HG03060 (cell line): ENCODE measurements at regions not wholly inside any gene's neighbourhood (a gene's known extent, or its start where the extent isn't known, plus 50 kb on each side); places are given as distances from the start of the nearest gene placed in this dataset.

Source experiments
- ATAC-seq: cut with Tn5 transposase; IDR thresholded peaks from one replicate; pipeline ENCODE4 v1.9.1; 2021; ENCODE audit warnings: low read depth, moderate number of reproducible peaks; ENCODE audit not compliant: unreplicated experiment

DNA sequence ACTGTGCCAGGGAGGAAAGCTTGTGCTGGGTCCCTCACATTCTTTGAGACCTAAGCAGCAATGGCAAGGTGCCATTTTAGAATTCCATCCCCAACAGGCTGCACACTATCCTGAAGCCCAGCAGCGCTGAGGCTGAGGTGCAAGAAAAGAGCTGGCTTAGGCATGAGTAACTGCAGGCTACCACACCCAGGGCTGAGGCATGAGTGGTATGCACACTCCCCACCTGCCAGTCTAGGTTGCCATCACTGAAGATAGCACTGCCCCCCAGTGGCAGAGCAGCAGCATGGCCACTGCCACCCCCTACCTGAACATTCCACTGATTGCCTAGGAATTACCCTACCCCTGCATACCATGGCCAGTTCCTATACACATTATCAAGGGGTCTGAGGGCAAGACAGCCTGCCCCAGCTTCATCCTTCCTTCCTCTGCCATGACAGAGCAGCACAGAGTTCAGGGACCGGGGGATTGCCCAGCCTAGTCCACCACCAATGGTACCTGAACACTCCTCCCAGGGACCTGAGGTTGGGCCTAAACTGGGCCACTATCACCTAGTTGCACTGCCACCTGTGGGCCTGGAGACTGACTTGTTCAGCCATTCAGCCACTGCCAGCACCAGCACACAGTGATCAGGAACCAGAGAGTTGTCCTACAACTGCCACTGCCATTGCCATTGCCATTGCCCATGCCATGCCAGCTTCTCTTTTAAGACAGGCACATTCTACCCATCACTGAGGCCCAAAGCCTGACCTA, 129.8 kb downstream of the SATB1 start:
- ATAC-seq = peak; percentile 82

DNA sequence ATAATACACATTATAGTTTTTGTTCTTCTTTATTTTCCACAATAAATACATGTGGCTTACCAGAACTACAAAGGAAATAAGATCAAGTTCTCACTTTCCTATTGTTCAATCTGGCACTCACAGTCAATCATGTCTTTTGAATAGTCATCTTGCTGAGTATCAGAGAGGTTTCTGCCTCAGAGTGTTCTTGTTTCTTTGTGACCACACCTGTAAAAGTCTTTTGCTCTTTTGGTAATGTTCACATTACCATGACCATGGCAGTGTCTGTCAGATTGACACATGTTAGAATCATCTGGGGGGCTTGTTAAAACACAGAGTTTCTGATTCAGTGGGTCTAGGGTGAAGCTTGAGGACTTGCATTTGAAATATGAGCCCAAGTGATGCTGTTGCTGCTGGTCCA, 135.0 kb downstream of the SATB1 start:
- ATAC-seq = no peak

DNA sequence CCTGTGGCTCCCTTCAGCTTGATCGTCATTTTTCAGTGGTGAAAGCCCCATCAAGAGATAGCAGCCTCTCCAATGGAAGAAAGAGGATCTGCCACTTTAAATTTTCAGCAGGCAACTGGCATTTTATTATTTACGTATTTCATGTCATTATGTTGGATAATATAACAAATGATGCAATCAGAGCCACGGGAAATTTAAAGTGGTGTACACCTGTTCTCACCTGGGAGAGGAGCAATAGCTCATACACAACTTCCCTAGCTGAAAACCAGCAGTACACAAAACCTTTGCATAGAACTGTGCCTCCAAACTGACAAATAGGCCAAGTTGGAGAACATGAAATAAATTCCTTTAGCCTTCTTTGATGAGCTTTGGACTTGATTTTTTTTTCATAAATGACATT, 136.9 kb downstream of the SATB1 start:
- no peak for ATAC-seq

DNA sequence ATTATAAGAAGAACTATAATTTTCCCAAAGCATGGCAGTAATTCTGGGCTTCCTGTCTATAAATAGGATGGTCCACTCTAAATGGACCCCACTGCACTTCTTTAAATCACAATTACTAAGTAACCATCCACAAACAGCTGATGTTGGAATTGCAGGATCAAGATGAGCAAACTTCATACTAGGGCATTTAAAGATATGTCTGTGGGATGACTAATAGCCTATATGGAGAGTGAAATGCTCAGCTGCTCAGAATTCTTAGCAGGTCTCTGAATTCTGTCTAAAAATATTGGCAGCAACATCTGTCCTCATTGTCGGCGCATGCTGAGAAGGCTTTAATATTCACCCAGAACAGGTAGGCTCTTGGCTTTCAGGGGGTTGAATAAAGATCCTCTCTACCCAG, 140.4 kb downstream of the SATB1 start:
- ATAC-seq = no peak

DNA sequence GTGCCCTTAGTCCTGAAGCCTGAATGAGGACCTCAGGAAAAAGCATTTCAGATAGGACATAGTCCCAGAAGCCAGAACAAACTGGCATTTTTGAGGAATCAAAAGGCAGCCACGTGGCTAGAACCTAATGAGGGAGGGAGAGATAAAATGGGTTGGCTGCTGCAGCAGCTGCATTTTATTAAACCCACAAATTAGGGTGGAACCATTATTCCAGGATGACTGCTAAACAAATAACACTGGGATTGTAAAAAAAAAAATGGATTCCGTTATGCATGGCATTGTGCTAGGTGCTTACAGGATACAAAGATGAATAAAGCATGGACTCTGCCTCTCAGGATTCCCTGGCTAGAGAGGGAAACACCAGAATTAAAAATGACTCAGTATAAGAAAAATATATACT, 141.5 kb downstream of the SATB1 start:
- ATAC-seq = no peak

DNA sequence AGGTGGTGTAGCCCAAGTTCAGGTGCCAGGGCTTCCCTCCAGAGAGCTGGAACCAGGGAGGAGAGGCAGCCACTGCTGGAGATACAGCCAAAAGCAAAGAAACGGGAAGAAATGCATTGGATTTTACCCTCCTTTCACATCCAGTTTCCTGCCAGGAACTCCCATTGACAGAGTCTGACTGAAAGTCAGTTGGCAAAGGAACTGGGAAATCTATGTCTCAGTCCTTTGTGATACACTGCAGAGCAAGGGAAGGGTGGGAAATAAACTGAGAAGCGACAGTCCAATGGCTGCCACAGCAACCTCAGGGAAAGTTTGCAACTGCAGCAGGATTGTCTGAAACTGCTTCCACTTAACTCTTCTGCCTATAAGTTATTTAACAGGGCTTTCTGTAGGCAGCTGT, 142.6 kb downstream of the SATB1 start:
- ATAC-seq = no peak

DNA sequence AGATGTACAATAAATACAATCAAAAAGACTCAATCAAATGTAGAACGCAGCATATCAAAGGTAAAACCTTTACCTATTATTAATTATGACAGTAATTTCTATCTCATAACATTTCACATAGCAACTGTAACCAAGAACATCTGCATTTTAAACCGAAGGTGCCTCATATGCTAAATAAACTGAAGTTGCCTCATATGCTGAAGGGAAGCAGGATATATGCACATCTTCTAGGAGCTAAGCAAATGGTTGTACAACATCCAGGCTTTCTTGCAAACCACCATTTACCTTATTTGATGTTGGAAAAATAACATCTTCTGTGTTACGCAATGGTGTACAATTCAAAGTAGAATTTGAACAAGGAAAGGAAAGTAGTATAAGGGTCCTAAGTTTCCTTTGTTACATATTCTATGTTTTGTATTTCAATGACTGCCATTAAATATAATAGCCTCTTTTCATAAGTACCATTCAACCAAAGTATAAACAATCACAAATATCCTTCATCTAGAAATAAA, 145.9 kb downstream of the SATB1 start:
- no peak for ATAC-seq

DNA sequence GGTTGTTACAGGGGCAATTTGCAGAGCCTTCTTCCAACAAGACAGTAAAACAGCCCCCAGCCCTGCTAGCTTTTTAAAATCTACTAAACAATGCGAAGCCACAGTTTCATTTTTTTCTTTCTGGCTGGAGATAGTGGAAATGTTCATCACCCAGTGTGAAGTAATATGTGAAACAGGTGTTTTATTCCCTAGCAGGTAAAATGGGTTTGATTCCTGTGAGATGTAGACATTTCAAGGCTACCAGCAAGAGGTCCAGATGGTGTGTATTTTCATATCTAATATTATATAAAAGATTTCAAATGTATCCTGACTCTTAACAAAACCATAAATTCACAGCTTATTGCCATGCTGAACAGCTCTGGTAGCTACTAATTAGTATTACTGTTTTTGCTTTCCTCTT, 160.3 kb downstream of the SATB1 start:
- no peak for ATAC-seq

DNA sequence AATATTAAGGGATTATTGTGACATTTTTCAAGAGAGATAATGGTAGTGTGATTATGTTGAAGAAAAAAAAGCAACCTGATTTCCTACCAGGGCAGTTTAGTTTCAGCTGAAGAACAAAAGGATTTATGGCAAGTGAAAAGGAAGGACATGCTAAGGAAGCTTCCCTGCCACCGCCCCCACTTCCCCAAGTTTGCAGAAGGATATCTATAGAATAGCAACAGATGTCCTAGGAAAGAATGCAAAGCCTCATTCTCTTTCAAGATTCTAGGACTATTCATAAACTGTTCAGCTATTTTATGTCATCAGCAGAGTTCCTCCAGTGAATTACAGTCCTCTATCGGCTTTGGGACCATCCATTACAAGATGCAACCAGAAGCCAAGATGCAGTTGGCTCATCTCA, 160.8 kb downstream of the SATB1 start:
- no peak for ATAC-seq

DNA sequence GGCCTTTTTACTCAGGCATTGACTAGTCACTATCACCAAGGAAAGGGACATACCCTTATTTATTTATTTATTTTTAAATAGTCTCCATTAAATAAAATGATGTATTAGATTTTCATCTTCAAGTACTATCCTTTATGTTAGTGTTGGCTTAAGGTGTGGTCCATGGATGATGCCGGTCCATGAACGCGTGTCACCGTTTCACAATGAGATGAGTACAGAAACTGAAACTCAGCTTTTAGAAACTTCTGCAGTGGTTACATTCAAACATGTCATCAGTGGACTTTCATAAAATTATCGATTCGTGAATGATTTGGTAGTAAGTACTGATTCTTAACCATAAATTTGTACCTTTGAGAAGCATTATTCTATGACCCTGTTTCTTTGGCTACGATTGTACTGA, 166.6 kb downstream of the SATB1 start:
- ATAC-seq = peak; percentile 65

DNA sequence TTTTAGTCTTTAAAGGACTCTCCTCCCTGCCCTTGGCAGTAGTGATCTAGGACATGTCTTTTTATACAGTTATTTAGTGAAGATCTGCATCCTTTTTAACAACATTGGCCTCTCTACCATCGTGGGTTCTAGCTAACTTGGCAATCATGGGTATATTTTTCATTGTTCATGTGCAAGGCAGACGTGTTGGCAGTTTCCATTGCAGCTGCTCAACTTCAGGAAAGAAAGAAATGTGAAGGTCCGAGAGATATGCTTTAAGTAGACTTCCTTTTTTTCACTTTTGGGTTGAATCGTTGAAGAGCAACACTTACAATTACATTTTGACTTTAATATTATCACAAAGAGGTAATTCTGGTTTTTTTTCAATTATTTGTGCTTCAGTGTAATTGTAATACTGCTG, 172.6 kb downstream of the SATB1 start:
- ATAC-seq = no peak

DNA sequence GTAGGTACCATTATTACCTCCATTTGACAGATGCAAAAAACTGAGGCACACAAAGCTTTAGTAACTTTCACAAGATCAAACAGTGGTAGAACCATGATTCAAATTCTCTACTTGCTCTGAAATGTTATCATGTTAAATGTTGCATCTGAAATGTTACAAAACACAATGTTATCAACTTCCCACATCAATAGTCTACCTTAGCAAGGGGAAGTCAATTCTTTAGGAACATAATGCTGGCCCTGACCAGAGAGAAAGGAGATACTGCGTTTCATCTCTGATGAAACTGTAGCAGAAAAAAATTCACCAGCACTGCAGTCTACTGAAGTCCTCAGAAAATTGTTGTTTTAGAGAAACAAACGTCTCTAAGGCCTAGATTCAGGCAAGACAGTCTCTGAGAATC, 174.1 kb downstream of the SATB1 start:
- no peak for ATAC-seq

DNA sequence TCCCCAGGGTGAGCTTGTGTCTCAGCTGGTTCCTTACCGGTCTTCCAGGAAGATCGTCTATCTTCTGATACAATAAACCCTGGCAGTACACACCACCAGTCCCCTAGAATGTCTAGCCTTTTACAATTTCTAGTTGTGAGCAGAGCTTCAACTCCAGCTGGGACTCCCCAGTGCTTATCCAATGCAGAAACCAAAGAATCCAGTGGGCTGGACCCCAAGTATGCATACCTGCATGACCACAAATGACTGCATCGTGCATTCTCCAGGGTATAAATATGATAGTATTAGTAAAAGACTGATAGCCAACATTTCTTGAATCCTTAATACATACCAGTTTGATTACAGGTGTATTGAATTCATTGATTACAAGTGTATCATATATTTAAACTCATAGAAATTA, 176.0 kb downstream of the SATB1 start:
- ATAC-seq = no peak

DNA sequence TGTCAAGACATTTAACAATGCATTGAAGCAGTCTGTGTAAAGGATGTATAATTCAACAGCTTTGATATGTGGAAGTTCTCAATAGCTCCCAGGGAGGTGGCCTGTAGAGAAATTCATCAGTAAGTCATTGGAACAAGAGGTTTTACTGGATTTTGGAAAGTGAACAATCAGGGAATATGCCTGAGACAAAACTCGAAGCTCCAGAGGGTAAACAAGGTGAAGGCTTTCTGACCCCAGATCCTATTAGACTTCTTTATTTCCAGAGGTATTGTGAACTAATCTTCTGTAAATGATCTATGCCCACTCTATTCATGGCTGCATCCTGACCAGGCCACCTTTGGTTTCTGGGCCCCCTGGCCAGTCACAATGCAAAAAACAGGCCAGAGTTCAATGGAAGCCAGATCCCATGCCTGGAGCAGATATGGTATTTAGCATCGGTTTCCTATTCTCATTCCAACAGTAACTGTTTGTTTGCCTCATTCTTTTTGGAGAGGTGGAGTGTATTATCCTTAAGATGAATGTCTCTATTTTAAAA, 177.3 kb downstream of the SATB1 start:
- ATAC-seq = no peak

DNA sequence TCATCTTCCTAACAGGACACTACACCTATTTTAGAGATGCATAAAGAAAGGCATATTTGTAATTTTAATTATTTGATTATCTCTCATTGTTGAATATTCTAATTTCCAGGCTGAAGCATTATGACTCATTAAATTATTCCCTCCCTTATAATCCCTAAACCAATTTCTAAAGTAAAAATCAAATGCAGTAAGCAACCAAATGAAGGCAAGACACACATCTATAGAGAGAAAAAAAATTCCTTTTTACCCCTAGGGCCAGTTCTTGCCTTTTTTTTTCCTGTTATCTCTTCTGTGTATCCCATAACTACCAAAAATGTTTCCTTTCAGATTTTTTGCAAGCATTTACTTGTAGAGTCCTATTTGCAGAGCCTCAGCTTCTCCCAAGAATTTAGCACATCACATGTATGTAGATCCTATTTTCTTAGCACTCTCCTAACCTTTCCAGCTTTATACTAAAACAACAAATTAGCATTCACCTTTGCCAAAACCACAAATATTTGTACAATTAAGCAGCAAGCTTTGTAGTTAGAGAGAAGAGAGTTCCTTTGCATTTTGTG, 177.9 kb downstream of the SATB1 start:
- no peak for ATAC-seq

DNA sequence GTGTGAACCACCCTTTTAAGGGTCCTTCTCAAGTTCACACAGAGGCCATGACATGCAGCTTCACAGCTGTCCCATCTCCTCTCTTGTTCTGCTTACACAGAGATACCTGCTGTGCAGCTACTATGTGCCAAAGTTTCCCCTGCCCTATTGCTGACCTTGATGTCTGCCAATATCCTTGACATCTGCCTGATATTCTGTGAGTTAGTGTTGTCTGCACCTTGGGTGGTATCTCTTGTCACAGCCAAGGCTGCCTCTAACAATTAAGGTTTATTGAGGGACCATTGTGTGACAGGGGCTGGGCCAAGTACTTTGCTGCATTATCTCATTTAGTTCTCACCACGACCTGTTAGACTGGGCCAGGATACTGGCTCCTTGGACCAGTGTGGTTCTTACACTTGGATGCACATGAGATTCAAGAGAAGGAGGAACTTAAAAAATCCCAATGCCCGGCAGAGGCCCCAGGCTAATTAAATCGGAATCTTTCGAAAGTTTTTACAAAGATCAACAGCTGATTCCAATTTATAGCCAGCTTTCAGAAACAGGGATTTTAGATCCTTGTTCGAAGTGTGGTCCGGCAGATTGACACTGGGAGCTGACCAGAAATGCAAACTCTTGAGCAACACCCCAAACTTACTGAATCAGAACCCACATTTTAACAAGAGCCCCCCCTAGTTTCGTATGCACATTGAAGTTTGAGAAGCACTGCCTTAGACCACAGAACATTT, 178.6 kb downstream of the SATB1 start:
- ATAC-seq = no peak

DNA sequence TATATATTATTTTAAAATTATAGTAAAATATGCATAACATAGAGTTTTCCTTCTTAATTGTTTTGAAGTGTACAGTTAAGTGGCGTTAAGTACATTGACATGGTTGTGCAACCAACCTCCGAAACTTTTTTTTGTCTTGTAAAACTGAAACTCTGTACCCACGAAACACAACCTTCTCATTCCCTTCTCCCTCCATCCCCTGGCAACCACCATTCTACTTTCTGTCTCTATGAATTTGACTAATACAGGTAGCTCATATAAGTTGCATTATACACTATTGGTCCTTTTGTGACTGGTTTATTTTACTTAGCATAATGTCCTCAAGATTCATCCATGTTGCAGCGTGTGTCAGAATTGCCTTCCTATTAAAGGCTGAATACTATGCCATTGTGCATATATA, 179.4 kb downstream of the SATB1 start:
- peak; percentile 64 for ATAC-seq

DNA sequence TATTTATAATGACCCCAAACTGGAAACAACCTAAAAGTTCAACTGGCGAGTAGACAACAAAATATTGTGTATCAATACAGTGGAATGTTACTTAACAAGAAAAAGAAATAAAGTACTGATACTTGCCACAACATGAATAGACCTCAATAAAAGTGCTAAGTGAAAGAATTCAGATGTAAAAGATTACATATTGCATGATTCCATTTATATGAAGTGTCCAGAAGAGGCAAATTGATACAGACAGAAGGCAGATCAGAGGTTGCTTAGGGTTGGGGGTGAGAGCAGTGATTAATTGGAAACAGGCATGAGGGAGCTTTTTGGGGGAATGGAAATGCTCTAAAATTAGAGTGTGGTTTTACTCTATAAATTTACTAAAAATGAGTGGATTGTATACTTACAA, 183.3 kb downstream of the SATB1 start:
- ATAC-seq = no peak

DNA sequence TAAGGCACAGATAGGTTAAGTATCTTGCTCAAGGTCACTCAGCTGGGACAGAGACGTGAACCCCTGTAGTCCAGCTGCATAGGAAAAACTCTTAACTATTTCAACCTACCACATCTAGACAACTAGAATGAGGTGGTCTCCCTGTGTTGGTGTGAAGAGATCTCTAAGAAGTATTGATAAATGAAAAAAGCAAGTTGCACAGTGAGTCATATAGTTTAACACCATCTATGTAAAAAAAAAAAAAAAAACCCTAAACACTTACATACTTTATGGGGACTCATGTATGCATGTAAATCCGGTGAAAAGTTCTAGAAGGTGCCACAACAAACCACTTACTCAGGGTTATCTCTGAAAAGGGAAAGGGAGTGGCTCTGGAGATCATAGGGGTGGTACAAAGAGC, 185.5 kb downstream of the SATB1 start:
- ATAC-seq = no peak

DNA sequence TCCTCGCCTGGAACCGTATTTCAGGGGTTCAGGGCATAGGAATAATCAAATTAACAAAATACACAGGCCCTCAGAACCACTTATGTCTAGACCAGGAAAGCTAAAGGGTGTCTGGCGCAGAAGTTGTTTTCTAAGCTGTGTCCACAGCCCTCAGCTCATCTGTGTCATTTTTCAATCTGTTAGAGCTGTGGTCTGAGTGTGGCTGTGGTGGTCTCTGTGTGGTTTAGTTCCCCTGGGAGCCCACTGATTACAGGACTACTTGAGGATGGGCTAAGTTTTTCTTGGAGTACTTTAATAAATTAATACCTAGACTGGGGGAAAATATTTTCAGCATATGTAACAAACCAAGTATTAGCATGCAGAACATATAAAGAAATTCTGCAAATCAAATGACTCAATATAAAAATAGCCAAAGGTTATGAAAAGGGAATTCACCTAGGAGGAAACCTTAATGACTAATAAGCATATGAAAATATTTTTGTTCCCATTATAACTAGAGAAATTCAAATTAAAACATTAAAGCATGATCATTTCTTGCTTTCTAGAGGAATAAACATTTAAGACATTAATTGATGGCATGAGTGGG, 186.3 kb downstream of the SATB1 start:
- no peak for ATAC-seq

DNA sequence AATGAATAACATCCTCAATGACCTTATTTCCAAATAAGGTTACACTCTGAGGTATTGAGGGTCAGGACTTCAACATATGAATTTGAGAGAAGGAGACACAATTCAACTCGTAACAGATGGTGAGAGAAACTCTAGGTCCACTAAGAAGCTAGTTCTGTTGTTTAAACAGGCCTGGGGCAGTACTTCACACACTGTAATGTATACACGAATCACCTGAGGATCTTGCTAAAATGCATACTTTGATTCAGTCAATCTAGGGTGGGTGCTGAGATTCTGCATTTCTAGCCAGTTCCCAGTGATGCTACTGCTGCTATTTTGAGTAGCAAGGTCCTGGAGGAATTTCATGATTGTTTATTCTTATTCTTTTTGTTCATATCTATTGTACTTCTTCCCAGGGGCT, 186.8 kb downstream of the SATB1 start:
- ATAC-seq = no peak
